GM12878 (cell line): ENCODE measurements at regions not wholly inside any gene's neighbourhood (a gene's known extent, or its start where the extent isn't known, plus 50 kb on each side); places are given as distances from the start of the nearest gene placed in this dataset.

ENCODE experiments used
- ATAC-seq: fragments of 200-7000 bp; cut with Tn5 transposase; 3 replicates; pipeline ENCODE4 v1.9.1; 2020; ENCODE audit warnings: mild to moderate bottlenecking, moderate library complexity
- BruUV-seq: library from RNA; stranded (reverse); fragments of 400-500 nt; replicated peaks from 2 replicates; lab custom pipeline; 2021; lab: Mats Ljungman, UMichigan
- CTCF ChIA-PET: fragments of 300-600 bp; sonication (Branson Sonifier 250); formaldehyde crosslinking; extraction: SDS; loops from one replicate; lab custom pipeline; 2021; ENCODE audit warnings: inconsistent platforms; lab: Yijun Ruan, JAX
- POLR2A ChIA-PET: fragments of 350-600 bp; formaldehyde crosslinking; extraction: SDS; loops from one replicate; lab custom pipeline; 2021; ENCODE audit warnings: inconsistent platforms; lab: Charles Lee
- RAD21 ChIA-PET: fragments of 300-600 bp; sonication (Branson Sonifier 250); formaldehyde crosslinking; loops from one replicate; lab custom pipeline; 2023; ENCODE audit warnings: antibody characterized with exemption; ENCODE audit not compliant: unreplicated experiment; lab: Charles Lee
- SMC1A ChIA-PET: fragments of 300-600 bp; sonication (Branson Sonifier 250); formaldehyde crosslinking; loops from one replicate; lab custom pipeline; 2023; ENCODE audit not compliant: unreplicated experiment, uncharacterized antibody; lab: Charles Lee
- DNase-seq: peaks from one replicate; pipeline ENCODE4 v3.0.0-alpha.2; 2011; ENCODE audit warnings: low read depth, low spot score
- FAIRE-seq: peaks from 3 replicates; lab custom pipeline; 2011; peaks lifted over from hg19 to GRCh38; lab: Jason Lieb, UNC
- H2AFZ ChIP-seq: 2 replicates; pipeline ENCODE4 v1.6.0; 2011; ENCODE audit warnings: low read depth, low read length, control low read depth; ENCODE audit not compliant: control insufficient read depth
- H3K27ac ChIP-seq: 2 replicates; pipeline ENCODE4 v1.5.1; 2011; ENCODE audit warnings: control low read depth; ENCODE audit not compliant: control insufficient read depth, insufficient read depth
- H3K27me3 ChIP-seq, 2 experiments: replicated peaks in 1 of 2; 2 replicates each; pipeline versions ENCODE4 v1.6.0 to v1.6.1; 2011; ENCODE audit warnings: low read length in 1 of 2; ENCODE audit not compliant: control insufficient read depth in 2 of 2, insufficient read depth in 2 of 2
- H3K36me3 ChIP-seq, 2 experiments: 2 replicates each; pipeline ENCODE4 v1.5.1; 2011; ENCODE audit warnings: low read length in 1 of 2; ENCODE audit not compliant: control insufficient read depth in 2 of 2, insufficient read depth in 2 of 2
- H3K4me1 ChIP-seq: 2 replicates; pipeline ENCODE4 v1.6.1; 2011; ENCODE audit warnings: mild to moderate bottlenecking, low read length, moderate library complexity, mixed read lengths; ENCODE audit not compliant: control insufficient read depth, insufficient read depth
- H3K4me2 ChIP-seq: 2 replicates; pipeline ENCODE4 v1.6.0; 2011; ENCODE audit warnings: control low read depth; ENCODE audit not compliant: control insufficient read depth, insufficient read depth
- H3K4me3 ChIP-seq: fragments of 200-600 bp; sonication (generic); 2 replicates; pipeline ENCODE4 v1.5.1; 2016
- H3K79me2 ChIP-seq: 2 replicates; pipeline ENCODE4 v1.6.0; 2011; ENCODE audit warnings: low read length; ENCODE audit not compliant: control insufficient read depth, insufficient read depth
- H3K9ac ChIP-seq: 2 replicates; pipeline ENCODE4 v1.8.0; 2011; ENCODE audit warnings: low read length, control low read depth, mixed read lengths; ENCODE audit not compliant: control insufficient read depth, insufficient read depth
- H3K9me3 ChIP-seq: replicated peaks from 3 replicates; pipeline ENCODE4 v1.5.1; 2011; ENCODE audit warnings: mild to moderate bottlenecking, low read length; ENCODE audit not compliant: control insufficient read depth, insufficient read depth
- H4K20me1 ChIP-seq: 2 replicates; pipeline ENCODE4 v1.6.0; 2011; ENCODE audit not compliant: control insufficient read depth, insufficient read depth
- BCL11A ChIP-seq: IDR thresholded peaks from 2 replicates; pipeline ENCODE4 v1.6.1; 2011; ENCODE audit warnings: low read depth, low read length
- CBFB ChIP-seq: IDR thresholded peaks from 2 replicates; pipeline ENCODE4 v1.6.1; 2016; ENCODE audit warnings: antibody characterized with exemption, low read depth
- CEBPB ChIP-seq, 2 experiments: fragments of 150-350 bp in 1 of 2; IDR thresholded peaks; 2 replicates each; pipeline ENCODE4 v1.6.1; 2012 to 2014; ENCODE audit warnings: low read depth in 2 of 2, low read length in 2 of 2, borderline replicate concordance in 1 of 2, inconsistent platforms in 1 of 2
- CREM ChIP-seq: IDR thresholded peaks from 2 replicates; pipeline ENCODE4 v1.6.1; 2014; ENCODE audit warnings: antibody characterized with exemption, low read depth
- EZH2 ChIP-seq: IDR thresholded peaks from 2 replicates; pipeline ENCODE4 v1.6.1; 2012; ENCODE audit warnings: low read depth, mild to moderate bottlenecking, control low read depth, inconsistent platforms, low read length, borderline replicate concordance; ENCODE audit not compliant: control insufficient read depth
- IKZF1 ChIP-seq: fragments of 450-650 bp; conservative IDR thresholded peaks from 2 replicates; pipeline ENCODE4 v1.6.1; 2017; ENCODE audit warnings: antibody characterized with exemption, mild to moderate bottlenecking
- PAX8 ChIP-seq: fragments of 450-650 bp; IDR thresholded peaks from 2 replicates; pipeline ENCODE4 v1.6.1; 2017; ENCODE audit warnings: mild to moderate bottlenecking, moderate library complexity
- POU2F2 ChIP-seq: IDR thresholded peaks from 3 replicates; pipeline ENCODE4 v1.6.1; 2011; ENCODE audit warnings: low read depth, mild to moderate bottlenecking, low read length, borderline replicate concordance
- SIN3A ChIP-seq: IDR thresholded peaks from 2 replicates; pipeline ENCODE4 v1.6.1; 2012; ENCODE audit warnings: low read depth, low read length, improper control_type of control experiment
- SMC3 ChIP-seq: IDR thresholded peaks from 2 replicates; pipeline ENCODE4 v1.6.1; 2011; ENCODE audit warnings: low read length, improper control_type of control experiment, borderline replicate concordance
- SREBF1 ChIP-seq: IDR thresholded peaks from 2 replicates; pipeline ENCODE4 v1.6.1; 2012; ENCODE audit warnings: mild to moderate bottlenecking, low read length
- SREBF2 ChIP-seq: IDR thresholded peaks from 2 replicates; pipeline ENCODE4 v1.6.1; 2012; ENCODE audit warnings: mild to moderate bottlenecking, low read length
- TCF7 ChIP-seq: IDR thresholded peaks from 2 replicates; pipeline ENCODE4 v1.6.1; 2014; ENCODE audit warnings: antibody characterized with exemption, borderline replicate concordance
- WRNIP1 ChIP-seq: IDR thresholded peaks from 2 replicates; pipeline ENCODE4 v1.6.1; 2011; ENCODE audit warnings: low read depth, low read length, improper control_type of control experiment, borderline replicate concordance
- ZZZ3 ChIP-seq: IDR thresholded peaks from 2 replicates; pipeline ENCODE4 v1.6.1; 2011; ENCODE audit warnings: low read depth; ENCODE audit not compliant: control insufficient read depth, insufficient read length
- WGBS: methylation state at CpG from one replicate; pipeline ENCODE4 v1.1.6; 2016; ENCODE audit warnings: low lambda C conversion rate; ENCODE audit not compliant: insufficient replicate concordance, insufficient coverage; ENCODE audit errors: missing lambda C conversion rate; 5-methylcytosine and 5-hydroxymethylcytosine counted together
- in situ Hi-C: fragments of 300-500 bp; cut with MboI; formaldehyde crosslinking; loops from 9 replicates; pipeline ENCODE4 v1.14.3; 2018; ENCODE audit warnings: mixed read lengths
- intact Hi-C: fragments of 100-400 bp; cut with micrococcal nuclease; formaldehyde crosslinking; loops from one replicate; pipeline ENCODE4 v1.14.2; 2022; ENCODE audit not compliant: unreplicated experiment
- TF ChIP-seq, protein P1 (sequence below): IDR thresholded peaks from 2 replicates; pipeline ENCODE4 v1.6.1; 2012; ENCODE audit warnings: improper control_type of control experiment, low read depth, low read length; ENCODE audit not compliant: insufficient replicate concordance
- TF ChIP-seq, protein P2 (sequence below): fragments of 450-650 bp; IDR thresholded peaks from 2 replicates; pipeline ENCODE4 v1.6.1; 2017; ENCODE audit warnings: low read depth, mild to moderate bottlenecking, moderate library complexity

DNA sequence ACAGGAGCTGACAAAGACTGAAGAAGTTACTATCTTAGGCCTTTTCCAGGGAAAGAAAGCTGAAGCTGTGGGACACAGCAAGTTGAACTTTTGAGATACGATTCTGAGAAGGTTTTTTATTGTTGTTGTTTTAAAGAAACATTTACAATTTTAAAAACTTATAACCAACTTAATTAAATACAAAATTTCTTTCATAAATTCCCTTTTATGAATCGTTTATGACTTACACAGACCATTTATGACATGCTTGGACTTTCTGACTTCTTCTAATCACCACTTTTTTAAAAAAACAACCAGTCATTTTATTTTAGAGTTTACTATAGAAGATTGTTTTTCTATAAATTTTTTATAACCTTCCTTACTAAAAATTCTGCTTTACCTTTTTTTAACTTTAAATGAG lies 68.7 kb downstream of the DHRS2 start:
- ChIA-PET RAD21 (no interaction called here), CTCF (no interaction called here)
- Histone ChIP-seq H3K4me2 (no peak overlapping the region), H3K9me3 (peaks cover 2% of the 10 kb centered on the region; the same call in 2 of the 3 replicates), H3K79me2 (no peaks in the 10 kb centered on the region), H2AFZ (no peak overlapping the region), H3K27me3 (no peaks in the 10 kb centered on the region), H3K4me1 (no peaks in the 10 kb centered on the region), H3K9ac (no peak overlapping the region), H3K36me3 (no peaks in the 10 kb centered on the region), H4K20me1 (no peaks in the 10 kb centered on the region)
- in situ Hi-C loops = no loop called here
- ATAC-seq = no peak
- intact Hi-C loops = no loop called here
- DNase-seq = no peak
- no TSS peak for BruUV-seq
- WGBS = 4% methylated on average over 2 of the region's 2 CpGs
- no peak for TF ChIP-seq CREM
- TF ChIP-seq SMC3 = no peak
- no peak for TF ChIP-seq TCF7
- TF ChIP-seq EZH2 = no peak
- no peak for TF ChIP-seq SIN3A
- no peak for TF ChIP-seq WRNIP1
- TF ChIP-seq, protein P1, sequence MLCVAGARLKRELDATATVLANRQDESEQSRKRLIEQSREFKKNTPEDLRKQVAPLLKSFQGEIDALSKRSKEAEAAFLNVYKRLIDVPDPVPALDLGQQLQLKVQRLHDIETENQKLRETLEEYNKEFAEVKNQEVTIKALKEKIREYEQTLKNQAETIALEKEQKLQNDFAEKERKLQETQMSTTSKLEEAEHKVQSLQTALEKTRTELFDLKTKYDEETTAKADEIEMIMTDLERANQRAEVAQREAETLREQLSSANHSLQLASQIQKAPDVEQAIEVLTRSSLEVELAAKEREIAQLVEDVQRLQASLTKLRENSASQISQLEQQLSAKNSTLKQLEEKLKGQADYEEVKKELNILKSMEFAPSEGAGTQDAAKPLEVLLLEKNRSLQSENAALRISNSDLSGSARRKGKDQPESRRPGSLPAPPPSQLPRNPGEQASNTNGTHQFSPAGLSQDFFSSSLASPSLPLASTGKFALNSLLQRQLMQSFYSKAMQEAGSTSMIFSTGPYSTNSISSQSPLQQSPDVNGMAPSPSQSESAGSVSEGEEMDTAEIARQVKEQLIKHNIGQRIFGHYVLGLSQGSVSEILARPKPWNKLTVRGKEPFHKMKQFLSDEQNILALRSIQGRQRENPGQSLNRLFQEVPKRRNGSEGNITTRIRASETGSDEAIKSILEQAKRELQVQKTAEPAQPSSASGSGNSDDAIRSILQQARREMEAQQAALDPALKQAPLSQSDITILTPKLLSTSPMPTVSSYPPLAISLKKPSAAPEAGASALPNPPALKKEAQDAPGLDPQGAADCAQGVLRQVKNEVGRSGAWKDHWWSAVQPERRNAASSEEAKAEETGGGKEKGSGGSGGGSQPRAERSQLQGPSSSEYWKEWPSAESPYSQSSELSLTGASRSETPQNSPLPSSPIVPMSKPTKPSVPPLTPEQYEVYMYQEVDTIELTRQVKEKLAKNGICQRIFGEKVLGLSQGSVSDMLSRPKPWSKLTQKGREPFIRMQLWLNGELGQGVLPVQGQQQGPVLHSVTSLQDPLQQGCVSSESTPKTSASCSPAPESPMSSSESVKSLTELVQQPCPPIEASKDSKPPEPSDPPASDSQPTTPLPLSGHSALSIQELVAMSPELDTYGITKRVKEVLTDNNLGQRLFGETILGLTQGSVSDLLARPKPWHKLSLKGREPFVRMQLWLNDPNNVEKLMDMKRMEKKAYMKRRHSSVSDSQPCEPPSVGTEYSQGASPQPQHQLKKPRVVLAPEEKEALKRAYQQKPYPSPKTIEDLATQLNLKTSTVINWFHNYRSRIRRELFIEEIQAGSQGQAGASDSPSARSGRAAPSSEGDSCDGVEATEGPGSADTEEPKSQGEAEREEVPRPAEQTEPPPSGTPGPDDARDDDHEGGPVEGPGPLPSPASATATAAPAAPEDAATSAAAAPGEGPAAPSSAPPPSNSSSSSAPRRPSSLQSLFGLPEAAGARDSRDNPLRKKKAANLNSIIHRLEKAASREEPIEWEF = no peak
- no peak for TF ChIP-seq CEBPB (IDR thresholded peaks at IDR 0.05; ENCODE audit: borderline replicate concordance in 1 of 2, low read depth in 2 of 2, low read length in 2 of 2)
- no peak for TF ChIP-seq IKZF1
- no peak for TF ChIP-seq ZZZ3
- TF ChIP-seq SREBF1 = no peak
- no peak for TF ChIP-seq PAX8
- TF ChIP-seq SREBF2 = no peak
- TF ChIP-seq POU2F2 = no peak
- TF ChIP-seq BCL11A = no peak
- TF ChIP-seq CBFB = no peak
- TF ChIP-seq, protein P2, sequence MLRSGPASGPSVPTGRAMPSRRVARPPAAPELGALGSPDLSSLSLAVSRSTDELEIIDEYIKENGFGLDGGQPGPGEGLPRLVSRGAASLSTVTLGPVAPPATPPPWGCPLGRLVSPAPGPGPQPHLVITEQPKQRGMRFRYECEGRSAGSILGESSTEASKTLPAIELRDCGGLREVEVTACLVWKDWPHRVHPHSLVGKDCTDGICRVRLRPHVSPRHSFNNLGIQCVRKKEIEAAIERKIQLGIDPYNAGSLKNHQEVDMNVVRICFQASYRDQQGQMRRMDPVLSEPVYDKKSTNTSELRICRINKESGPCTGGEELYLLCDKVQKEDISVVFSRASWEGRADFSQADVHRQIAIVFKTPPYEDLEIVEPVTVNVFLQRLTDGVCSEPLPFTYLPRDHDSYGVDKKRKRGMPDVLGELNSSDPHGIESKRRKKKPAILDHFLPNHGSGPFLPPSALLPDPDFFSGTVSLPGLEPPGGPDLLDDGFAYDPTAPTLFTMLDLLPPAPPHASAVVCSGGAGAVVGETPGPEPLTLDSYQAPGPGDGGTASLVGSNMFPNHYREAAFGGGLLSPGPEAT = no peak
- TF ChIP-seq, all 136 proteins: peak for 0
- SMC1A ChIA-PET = no interaction called here
- no peak overlapping the region for H3K4me3 ChIP-seq
- H3K27ac ChIP-seq = no peak overlapping the region
- POLR2A ChIA-PET = no interaction called here
- no peak for FAIRE-seq
